B cell (primary cell): ENCODE measurements at regions not wholly inside any gene's neighbourhood (a gene's known extent, or its start where the extent isn't known, plus 50 kb on each side); places are given as distances from the start of the nearest gene placed in this dataset.

Source experiments
- ATAC-seq: fragments of 200-7000 bp; cut with Tn5 transposase; one replicate; pipeline ENCODE4 v1.10.0; 2021; ENCODE audit warnings: low read depth, mild to moderate bottlenecking, moderate number of reproducible peaks, moderate library complexity
- CTCF ChIA-PET: fragments of 350-600 bp; sonication (Branson Sonifier 250); formaldehyde crosslinking; loops from one replicate; lab custom pipeline; 2021; ENCODE audit warnings: antibody characterized with exemption, inconsistent platforms; lab: Charles Lee
- POLR2A ChIA-PET: fragments of 350-600 bp; sonication (Branson Sonifier 250); formaldehyde crosslinking; loops from one replicate; lab custom pipeline; 2021; ENCODE audit warnings: antibody characterized with exemption; lab: Charles Lee
- DNase-seq: peaks from one replicate; pipeline ENCODE4 v3.0.0; 2013
- H2AFZ ChIP-seq: 2 replicates; pipeline ENCODE4 v1.6.1; 2012; ENCODE audit warnings: mild to moderate bottlenecking, low read depth, low read length; ENCODE audit not compliant: insufficient read depth, poor library complexity, severe bottlenecking
- H3K27ac ChIP-seq, 2 donors: 1 replicate in 1 of 2; 2 replicates in 1 of 2; pipeline ENCODE4 v1.5.1; 2012 to 2013; ENCODE audit warnings: low read length in 2 of 2, mild to moderate bottlenecking in 2 of 2, moderate library complexity in 1 of 2
- H3K27me3 ChIP-seq, 4 experiments: fragments of 200-600 bp in 1 of 4; sonication (generic) in 1 of 4; replicated peaks in 1 of 4; 1 replicate in 2 of 4; 2 replicates in 2 of 4; pipeline versions ENCODE4 v1.6.1 to v1.7.0; 2013 to 2016; ENCODE audit warnings: low read length in 3 of 4, mild to moderate bottlenecking in 2 of 4, mixed read lengths in 1 of 4, moderate library complexity in 1 of 4; ENCODE audit not compliant: insufficient read depth in 4 of 4, control insufficient read depth in 3 of 4; ENCODE audit errors: control extremely low read depth in 1 of 4
- H3K36me3 ChIP-seq, 2 experiments: replicated peaks in 1 of 2; 1 replicate in 1 of 2; 2 replicates in 1 of 2; pipeline versions ENCODE4 v1.6.1 to v1.7.1; 2013; ENCODE audit warnings: low read length in 1 of 2; ENCODE audit not compliant: insufficient read depth in 2 of 2, control insufficient read depth in 1 of 2; ENCODE audit errors: control extremely low read depth in 1 of 2, extremely low read depth in 1 of 2
- H3K4me1 ChIP-seq, 2 donors: fragments of 200-600 bp in 1 of 2; sonication (generic) in 1 of 2; 1 replicate in 1 of 2; 2 replicates in 1 of 2; pipeline versions ENCODE4 v1.5.1 to v1.6.1; 2013 to 2017; ENCODE audit warnings: low read length in 2 of 2; ENCODE audit not compliant: control insufficient read depth in 2 of 2, insufficient read depth in 2 of 2
- H3K4me2 ChIP-seq: replicated peaks from 2 replicates; pipeline ENCODE3; 2012; ENCODE audit warnings: mild to moderate bottlenecking, low read depth, low read length; ENCODE audit not compliant: poor library complexity, severe bottlenecking
- H3K4me3 ChIP-seq, 5 experiments: fragments of 200-600 bp in 1 of 5; sonication (generic) in 1 of 5; 1 replicate in 3 of 5; 2 replicates in 2 of 5; pipeline versions ENCODE4 v1.5.1 to v1.7.0; 2011 to 2016; ENCODE audit warnings: low read length in 4 of 5, mild to moderate bottlenecking in 4 of 5, low read depth in 2 of 5, control low read depth in 1 of 5, moderate library complexity in 1 of 5; ENCODE audit not compliant: insufficient read depth in 1 of 5; ENCODE audit errors: control extremely low read depth in 1 of 5, extremely low read depth in 1 of 5
- H3K79me2 ChIP-seq: fragments of 200-600 bp; sonication (generic); one replicate; pipeline ENCODE4 v1.6.0; 2016; ENCODE audit warnings: low read length; ENCODE audit not compliant: control insufficient read depth, insufficient read depth
- H3K9ac ChIP-seq: fragments of 200-600 bp; sonication (generic); 2 replicates; pipeline ENCODE4 v1.6.1; 2017; ENCODE audit warnings: mild to moderate bottlenecking, low read length, moderate library complexity
- H3K9me3 ChIP-seq, 3 donors: one replicate each; pipeline versions ENCODE4 v1.6.1 to v1.7.1; 2013; ENCODE audit warnings: low read length in 2 of 3; ENCODE audit not compliant: control insufficient read depth in 2 of 3, insufficient read depth in 1 of 3; ENCODE audit errors: control extremely low read depth in 1 of 3
- H4K20me1 ChIP-seq: 2 replicates; pipeline ENCODE4 v1.6.0; 2012; ENCODE audit warnings: mild to moderate bottlenecking, low read length; ENCODE audit not compliant: insufficient read depth, control insufficient read depth, poor library complexity, severe bottlenecking
- H3K27ac Mint-ChIP-seq: one replicate; pipeline ENCODE4 v1.8.0; 2021; ENCODE audit warnings: mixed read lengths
- H3K27me3 Mint-ChIP-seq: one replicate; pipeline ENCODE4 v1.8.0; 2021; ENCODE audit warnings: mixed read lengths
- H3K4me1 Mint-ChIP-seq: one replicate; pipeline ENCODE4 v1.8.0; 2021; ENCODE audit warnings: mixed read lengths
- H3K4me3 Mint-ChIP-seq: one replicate; pipeline ENCODE4 v1.8.0; 2021; ENCODE audit warnings: mixed read lengths
- H3K9me3 Mint-ChIP-seq: one replicate; pipeline ENCODE4 v1.8.0; 2022; ENCODE audit warnings: mixed read lengths; ENCODE audit not compliant: insufficient read depth
- EZH2 ChIP-seq: IDR thresholded peaks from 2 replicates; pipeline ENCODE4 v1.6.1; 2012; ENCODE audit warnings: borderline replicate concordance, low read depth, mild to moderate bottlenecking, moderate library complexity, low read length; ENCODE audit not compliant: insufficient read depth, poor library complexity, severe bottlenecking
- WGBS: methylation state at CpG from one replicate; pipeline ENCODE4 v1.1.5; 2013; ENCODE audit warnings: missing lambda C conversion rate; ENCODE audit not compliant: insufficient coverage; 5-methylcytosine and 5-hydroxymethylcytosine counted together
- intact Hi-C: fragments of 100-400 bp; cut with micrococcal nuclease; formaldehyde crosslinking; loops from one replicate; pipeline ENCODE4 v1.10.0; 2022
- TF ChIP-seq, protein P1 (sequence below): fragments of 200-600 bp; IDR thresholded peaks from one replicate; pipeline ENCODE4 v1.8.0; 2022; ENCODE audit warnings: antibody characterized with exemption, mild to moderate bottlenecking

DNA sequence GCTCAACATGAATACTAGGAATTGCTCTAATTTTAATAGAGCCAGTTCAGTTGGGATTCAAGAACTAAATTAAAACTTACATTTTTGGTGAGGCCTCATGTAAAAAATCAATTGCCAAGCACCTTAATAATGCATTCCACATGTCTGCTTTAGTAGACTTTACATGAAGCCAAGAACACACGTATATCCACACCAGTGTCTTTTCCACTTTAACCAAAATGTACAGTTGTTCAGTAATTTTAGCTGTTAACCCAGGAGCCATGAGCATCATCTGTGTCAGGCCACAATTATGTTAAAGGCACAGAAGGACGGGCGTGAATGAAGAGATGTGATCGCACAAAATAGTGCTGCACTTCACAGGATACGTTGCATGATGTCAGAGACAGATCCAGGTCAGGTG lies 136.7 kb downstream of the TLR5 start:
- CTCF ChIA-PET, result no interaction called here
- intact Hi-C loops, result no loop called here

DNA sequence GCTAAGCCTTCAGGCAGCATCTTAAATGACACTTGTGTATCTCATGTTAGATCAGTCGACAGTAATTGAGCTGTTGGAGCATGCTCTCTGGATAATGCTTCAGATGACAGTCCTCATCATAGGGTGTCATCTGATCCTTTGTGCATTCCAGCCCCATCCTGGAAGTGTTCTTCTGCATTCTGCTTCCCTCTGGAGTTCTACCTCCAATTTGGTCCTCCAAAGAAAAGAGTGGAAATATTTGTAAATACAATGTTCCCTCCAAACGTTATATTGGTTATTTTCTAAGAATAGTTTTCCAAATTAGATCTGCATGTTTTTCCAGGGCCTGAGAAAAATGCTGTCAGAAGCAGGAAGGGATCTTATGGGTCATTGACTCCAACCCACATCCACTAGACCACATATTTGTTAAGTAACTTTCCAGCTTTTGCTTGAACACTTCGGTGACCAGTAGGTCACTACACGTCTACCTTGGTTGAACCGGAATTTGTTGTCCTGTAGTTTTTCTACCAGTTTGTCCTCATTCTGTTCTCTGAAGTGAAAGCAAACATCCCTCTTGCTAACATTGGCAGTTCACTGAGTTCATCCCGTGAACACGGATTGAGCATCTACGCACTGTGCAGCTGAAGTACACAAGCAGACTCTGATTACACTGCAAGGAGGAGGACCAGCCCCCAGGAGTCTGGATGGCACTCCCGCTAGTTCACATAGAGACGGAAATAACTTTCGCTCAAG lies 136.0 kb downstream of the TLR5 start:
- H3K79me2 ChIP-seq, result no peaks in the 10 kb centered on the region
- intact Hi-C loops, result no loop called here
- H3K4me3 Mint-ChIP-seq, result no peak overlapping the region
- H3K27ac Mint-ChIP-seq, result no peak overlapping the region
- no peak overlapping the region for H3K27ac ChIP-seq
- POLR2A ChIA-PET, result no interaction called here
- WGBS, result 89% methylated on average over 10 of the region's 11 CpGs
- no peak overlapping the region for H3K9ac ChIP-seq
- ATAC-seq (no peak), DNase-seq (no peak)
- no peaks in the 10 kb centered on the region for H3K9me3 ChIP-seq
- H3K4me1 Mint-ChIP-seq, result no peaks in the 10 kb centered on the region
- CTCF ChIA-PET, result no interaction called here
- no peaks in the 10 kb centered on the region for H3K27me3 ChIP-seq
- TF ChIP-seq, protein P1, sequence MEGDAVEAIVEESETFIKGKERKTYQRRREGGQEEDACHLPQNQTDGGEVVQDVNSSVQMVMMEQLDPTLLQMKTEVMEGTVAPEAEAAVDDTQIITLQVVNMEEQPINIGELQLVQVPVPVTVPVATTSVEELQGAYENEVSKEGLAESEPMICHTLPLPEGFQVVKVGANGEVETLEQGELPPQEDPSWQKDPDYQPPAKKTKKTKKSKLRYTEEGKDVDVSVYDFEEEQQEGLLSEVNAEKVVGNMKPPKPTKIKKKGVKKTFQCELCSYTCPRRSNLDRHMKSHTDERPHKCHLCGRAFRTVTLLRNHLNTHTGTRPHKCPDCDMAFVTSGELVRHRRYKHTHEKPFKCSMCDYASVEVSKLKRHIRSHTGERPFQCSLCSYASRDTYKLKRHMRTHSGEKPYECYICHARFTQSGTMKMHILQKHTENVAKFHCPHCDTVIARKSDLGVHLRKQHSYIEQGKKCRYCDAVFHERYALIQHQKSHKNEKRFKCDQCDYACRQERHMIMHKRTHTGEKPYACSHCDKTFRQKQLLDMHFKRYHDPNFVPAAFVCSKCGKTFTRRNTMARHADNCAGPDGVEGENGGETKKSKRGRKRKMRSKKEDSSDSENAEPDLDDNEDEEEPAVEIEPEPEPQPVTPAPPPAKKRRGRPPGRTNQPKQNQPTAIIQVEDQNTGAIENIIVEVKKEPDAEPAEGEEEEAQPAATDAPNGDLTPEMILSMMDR, result no peak
- TF ChIP-seq EZH2, result no peak
- H3K9me3 Mint-ChIP-seq, result no peaks in the 10 kb centered on the region
- H3K4me3 ChIP-seq, result no peak overlapping the region
- H3K4me1 ChIP-seq, result no peaks in the 10 kb centered on the region
- H3K36me3 ChIP-seq, result peaks cover 1 to 22% of the 10 kb centered on the region in 2 experiments
- no peaks in the 10 kb centered on the region for H4K20me1 ChIP-seq
- H2AFZ ChIP-seq, result no peak overlapping the region
- peaks cover 11% of the 10 kb centered on the region for H3K27me3 Mint-ChIP-seq
- H3K4me2 ChIP-seq, result no peak overlapping the region

More for the DNA sequence above, 136.7 kb downstream of the TLR5 start:
- DNase-seq, result no peak
- Histone ChIP-seq H3K36me3 (peaks cover 1 to 22% of the 10 kb centered on the region in 2 experiments), H3K27me3 (no peaks in the 10 kb centered on the region), H3K4me1 (no peaks in the 10 kb centered on the region), H4K20me1 (no peaks in the 10 kb centered on the region), H2AFZ (no peak overlapping the region), H3K27ac (no peak overlapping the region), H3K4me3 (no peak overlapping the region), H3K79me2 (no peaks in the 10 kb centered on the region), H3K9ac (no peak overlapping the region), H3K4me2 (no peak overlapping the region), H3K9me3 (no peaks in the 10 kb centered on the region)
- Mint-ChIP-seq H3K4me3 (no peak overlapping the region), H3K9me3 (no peaks in the 10 kb centered on the region), H3K27ac (no peak overlapping the region), H3K4me1 (no peaks in the 10 kb centered on the region), H3K27me3 (peaks cover 7% of the 10 kb centered on the region)
- POLR2A ChIA-PET, result no interaction called here
- no peak for ATAC-seq
- WGBS, result 99% methylated on average over 5 of the region's 5 CpGs
- TF ChIP-seq, protein P1, result no peak
- TF ChIP-seq EZH2, result no peak
